ENCODE measurements at regions not wholly inside any gene's neighbourhood (a gene's known extent, or its start where the extent isn't known, plus 50 kb on each side); places are given as distances from the start of the nearest gene placed in this dataset.
"Not testable (repeated sequence)": the region's sequence is repeated elsewhere in the genome, so short reads cannot be mapped to it uniquely, and the experiment has no call there.

- not testable (repeated sequence) for H3K27me3 ChIP-seq (ENCODE audit: insufficient read depth, low read depth, low read length); H3K9me3 ChIP-seq (ENCODE audit: low read length); H3K9me2 ChIP-seq (ENCODE audit: insufficient read depth, low read length); H2AFZ ChIP-seq (ENCODE audit: low read depth, low read length); H3K4me3 ChIP-seq (ENCODE audit: low read length); H3K9ac ChIP-seq (ENCODE audit: low read length); H4K20me1 ChIP-seq (ENCODE audit: insufficient read depth); H3K36me3 ChIP-seq (ENCODE audit: insufficient read depth, low read length); H3F3A ChIP-seq (ENCODE audit: insufficient read depth, low read length, poor library complexity, severe bottlenecking); H3K79me2 ChIP-seq (replicated peaks; ENCODE audit: insufficient read depth, low read length); H3K4me2 ChIP-seq (ENCODE audit: low read length); H3K27ac ChIP-seq (ENCODE audit: low read length)
Observed at GRCh38 chr21:13826511-13826910, 216.9 kb downstream of the POTED start.

GRCh38 chr21:13825218-13825778 lies 215.7 kb downstream of the POTED start:
- not testable (repeated sequence) for H3F3A ChIP-seq (ENCODE audit: insufficient read depth, low read length, poor library complexity, severe bottlenecking); H3K27ac ChIP-seq (ENCODE audit: low read length); H4K20me1 ChIP-seq (ENCODE audit: insufficient read depth); H3K4me3 ChIP-seq (ENCODE audit: low read length); H3K9ac ChIP-seq (ENCODE audit: low read length); H3K9me3 ChIP-seq (ENCODE audit: low read length); H3K9me2 ChIP-seq (ENCODE audit: insufficient read depth, low read length); H3K4me2 ChIP-seq (ENCODE audit: low read length); H3K36me3 ChIP-seq (ENCODE audit: insufficient read depth, low read length); H3K27me3 ChIP-seq (ENCODE audit: insufficient read depth, low read depth, low read length); H2AFZ ChIP-seq (ENCODE audit: low read depth, low read length); H3K79me2 ChIP-seq (replicated peaks; ENCODE audit: insufficient read depth, low read length)

GRCh38 chr21:13820286-13820685 lies 210.7 kb downstream of the POTED start:
- not testable (repeated sequence) for H3K9me3 ChIP-seq (ENCODE audit: low read length); H3K79me2 ChIP-seq (replicated peaks; ENCODE audit: insufficient read depth, low read length); H3K36me3 ChIP-seq (ENCODE audit: insufficient read depth, low read length); H3K9me2 ChIP-seq (ENCODE audit: insufficient read depth, low read length); H3K27ac ChIP-seq (ENCODE audit: low read length); H3K27me3 ChIP-seq (ENCODE audit: insufficient read depth, low read depth, low read length); H2AFZ ChIP-seq (ENCODE audit: low read depth, low read length); H3F3A ChIP-seq (ENCODE audit: insufficient read depth, low read length, poor library complexity, severe bottlenecking); H4K20me1 ChIP-seq (ENCODE audit: insufficient read depth); H3K9ac ChIP-seq (ENCODE audit: low read length); H3K4me2 ChIP-seq (ENCODE audit: low read length); H3K4me3 ChIP-seq (ENCODE audit: low read length)

DNA sequence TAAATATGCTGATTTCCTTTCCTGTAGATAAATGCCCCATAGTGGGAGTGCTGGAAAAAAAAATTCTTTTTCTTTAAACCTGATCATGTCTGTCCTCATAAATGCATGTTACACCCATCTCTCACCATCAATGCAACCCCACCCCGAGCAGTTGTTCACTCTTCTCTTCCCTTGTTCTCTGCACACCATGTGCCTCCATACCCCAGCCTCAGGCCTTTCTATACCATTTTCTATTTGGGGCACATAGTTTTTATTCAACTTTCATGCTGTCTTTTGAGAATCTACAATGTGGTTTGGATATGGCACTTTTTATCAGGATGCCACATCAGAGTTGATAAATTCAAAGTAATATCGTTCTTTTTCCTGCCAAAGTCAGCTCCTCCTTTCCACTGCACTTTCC lies 202.6 kb downstream of the POTED start:
- H3K9me3 ChIP-seq (ENCODE audit: low read length); H3K27ac ChIP-seq (ENCODE audit: low read length); H3K9me2 ChIP-seq (ENCODE audit: insufficient read depth, low read length); H3F3A ChIP-seq (ENCODE audit: insufficient read depth, low read length, poor library complexity, severe bottlenecking); H4K20me1 ChIP-seq (ENCODE audit: insufficient read depth); H3K27me3 ChIP-seq (ENCODE audit: insufficient read depth, low read depth, low read length); H3K9ac ChIP-seq (ENCODE audit: low read length); H3K4me2 ChIP-seq (ENCODE audit: low read length); H3K79me2 ChIP-seq (replicated peaks; ENCODE audit: insufficient read depth, low read length); H3K4me3 ChIP-seq (ENCODE audit: low read length); H2AFZ ChIP-seq (ENCODE audit: low read depth, low read length); H3K36me3 ChIP-seq (ENCODE audit: insufficient read depth, low read length): not testable (repeated sequence)

- not testable (repeated sequence) for H3K4me3 ChIP-seq (ENCODE audit: low read length); H3K9me2 ChIP-seq (ENCODE audit: insufficient read depth, low read length); H4K20me1 ChIP-seq (ENCODE audit: insufficient read depth); H3F3A ChIP-seq (ENCODE audit: insufficient read depth, low read length, poor library complexity, severe bottlenecking); H3K9ac ChIP-seq (ENCODE audit: low read length); H3K27me3 ChIP-seq (ENCODE audit: insufficient read depth, low read depth, low read length); H3K9me3 ChIP-seq (ENCODE audit: low read length); H3K27ac ChIP-seq (ENCODE audit: low read length); H3K36me3 ChIP-seq (ENCODE audit: insufficient read depth, low read length); H2AFZ ChIP-seq (ENCODE audit: low read depth, low read length); H3K4me2 ChIP-seq (ENCODE audit: low read length); H3K79me2 ChIP-seq (replicated peaks; ENCODE audit: insufficient read depth, low read length)
Observed at GRCh38 chr21:13810559-13810958, 201.0 kb downstream of the POTED start.

- H3K79me2 ChIP-seq (replicated peaks; ENCODE audit: insufficient read depth, low read length); H3K27me3 ChIP-seq (ENCODE audit: insufficient read depth, low read depth, low read length); H2AFZ ChIP-seq (ENCODE audit: low read depth, low read length); H3K4me2 ChIP-seq (ENCODE audit: low read length); H3K9ac ChIP-seq (ENCODE audit: low read length); H3F3A ChIP-seq (ENCODE audit: insufficient read depth, low read length, poor library complexity, severe bottlenecking); H3K9me2 ChIP-seq (ENCODE audit: insufficient read depth, low read length); H3K36me3 ChIP-seq (ENCODE audit: insufficient read depth, low read length); H3K27ac ChIP-seq (ENCODE audit: low read length); H4K20me1 ChIP-seq (ENCODE audit: insufficient read depth); H3K4me3 ChIP-seq (ENCODE audit: low read length); H3K9me3 ChIP-seq (ENCODE audit: low read length): not testable (repeated sequence)
Observed at GRCh38 chr21:13806444-13806843, 196.9 kb downstream of the POTED start.

DNA sequence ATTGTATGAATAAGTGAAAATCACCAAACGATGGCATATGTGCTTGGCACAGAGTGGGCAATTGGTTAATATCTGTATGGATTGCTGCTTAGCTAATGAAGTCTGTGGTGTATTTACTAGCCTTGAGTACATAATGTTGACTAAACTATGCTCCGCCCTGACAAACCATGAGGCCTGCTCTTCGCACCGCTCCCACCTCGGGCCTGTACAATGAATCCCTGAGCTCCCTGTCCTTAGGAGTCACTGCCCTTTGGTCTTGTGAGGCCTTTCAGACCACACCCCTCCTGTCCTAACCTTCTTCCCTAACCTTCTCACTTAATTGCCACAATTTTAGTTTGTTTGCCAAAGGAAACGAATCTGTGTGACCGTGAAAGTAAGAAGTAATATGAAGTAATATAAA lies 193.2 kb downstream of the POTED start:
- H3K27ac ChIP-seq (ENCODE audit: low read length); H3F3A ChIP-seq (ENCODE audit: insufficient read depth, low read length, poor library complexity, severe bottlenecking); H3K9me2 ChIP-seq (ENCODE audit: insufficient read depth, low read length); H3K36me3 ChIP-seq (ENCODE audit: insufficient read depth, low read length); H4K20me1 ChIP-seq (ENCODE audit: insufficient read depth); H2AFZ ChIP-seq (ENCODE audit: low read depth, low read length); H3K9me3 ChIP-seq (ENCODE audit: low read length); H3K79me2 ChIP-seq (replicated peaks; ENCODE audit: insufficient read depth, low read length); H3K27me3 ChIP-seq (ENCODE audit: insufficient read depth, low read depth, low read length); H3K9ac ChIP-seq (ENCODE audit: low read length); H3K4me3 ChIP-seq (ENCODE audit: low read length); H3K4me2 ChIP-seq (ENCODE audit: low read length): not testable (repeated sequence)

All from neural cell (in vitro differentiated cells).